ENCODE measurements at regions not wholly inside any gene's neighbourhood (a gene's known extent, or its start where the extent isn't known, plus 50 kb on each side); places are given as distances from the start of the nearest gene placed in this dataset.

- DNase-seq (ENCODE audit: low read depth): no peak
- no peak for TF ChIP-seq CTCF (IDR thresholded peaks at IDR 0.05; ENCODE audit: low read length, missing control alignments)
- no peak overlapping the region for H3K4me3 ChIP-seq (replicated peaks; ENCODE audit: low read depth, low read length)
Observed at GRCh38 chr20:16113736-16114135, 459.5 kb downstream of the KIF16B start.

- TF ChIP-seq CTCF (IDR thresholded peaks at IDR 0.05; ENCODE audit: low read length, missing control alignments): no peak
- no peak for DNase-seq (ENCODE audit: low read depth)
- no peak overlapping the region for H3K4me3 ChIP-seq (replicated peaks; ENCODE audit: low read depth, low read length)
Observed at GRCh38 chr20:16111852-16112412, 461.3 kb downstream of the KIF16B start.

DNA sequence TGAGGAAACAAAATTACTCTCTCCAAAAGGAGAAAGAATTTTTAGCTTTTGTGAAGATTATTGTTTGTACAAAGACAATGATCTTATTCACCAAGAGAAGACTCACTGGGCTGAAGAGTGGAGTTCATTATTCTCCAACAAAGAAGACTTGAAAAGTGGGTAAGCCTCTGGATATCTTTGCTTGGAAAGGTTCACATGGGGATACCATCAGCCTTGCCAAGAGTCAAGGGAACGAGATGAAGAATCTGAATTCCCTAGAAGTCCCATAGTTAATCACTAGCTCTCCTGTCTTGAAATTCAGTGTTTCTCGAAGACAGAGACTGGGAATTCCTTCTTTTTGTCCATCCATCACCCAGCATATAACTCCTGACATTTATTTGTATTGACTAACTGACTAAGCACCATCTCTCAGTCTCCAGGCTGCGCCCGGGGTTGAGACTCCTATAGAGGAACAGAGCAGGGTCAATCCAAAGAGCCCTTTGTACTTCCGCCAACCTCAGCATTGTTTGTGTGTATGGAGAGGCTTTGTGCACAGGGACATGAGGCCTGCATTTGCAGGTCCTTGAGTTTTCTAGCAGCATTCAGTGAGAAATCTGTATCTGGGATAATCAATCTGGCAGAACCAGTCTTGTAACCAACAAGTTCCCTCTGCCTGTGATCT, 461.9 kb downstream of the KIF16B start:
- DNase-seq (ENCODE audit: low read depth): no peak
- no peak for TF ChIP-seq CTCF (IDR thresholded peaks at IDR 0.05; ENCODE audit: low read length, missing control alignments)
- no peak overlapping the region for H3K4me3 ChIP-seq (replicated peaks; ENCODE audit: low read depth, low read length)

DNA sequence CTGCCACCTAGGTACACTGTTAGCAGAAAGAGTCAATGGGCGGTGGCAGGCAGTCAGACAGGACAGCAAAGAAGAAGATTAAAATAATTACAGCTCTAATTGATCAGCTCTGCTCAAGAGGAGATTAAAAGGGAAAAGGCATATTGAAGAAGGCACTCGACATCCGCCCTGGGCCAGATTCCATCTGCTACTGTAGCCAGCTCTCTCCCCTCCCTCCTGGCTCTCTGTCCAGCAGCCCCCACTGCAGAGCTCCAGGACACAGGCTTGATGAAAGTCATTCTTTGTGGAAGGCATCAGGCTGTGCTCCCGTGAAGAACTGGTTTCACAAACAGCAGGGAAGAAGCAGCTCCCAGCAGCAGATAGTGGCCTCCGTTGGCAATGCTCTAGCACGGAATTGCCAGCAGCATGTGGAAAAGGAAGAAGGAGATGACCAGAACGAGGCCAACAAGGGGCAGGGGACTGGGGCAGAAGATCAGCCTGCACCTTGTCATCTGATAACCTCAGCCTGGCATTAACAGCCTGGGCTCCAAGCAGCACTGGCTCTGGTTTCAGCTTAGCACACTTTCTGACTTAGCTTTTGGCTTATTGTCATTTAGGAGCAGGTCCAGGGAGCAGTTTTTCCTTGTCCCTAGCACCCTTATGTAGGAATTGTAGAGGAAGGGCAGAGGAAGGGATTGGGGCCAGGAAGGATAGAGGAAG, 465.9 kb downstream of the KIF16B start:
- TF ChIP-seq CTCF (IDR thresholded peaks at IDR 0.05; ENCODE audit: low read length, missing control alignments): no peak
- no peak overlapping the region for H3K4me3 ChIP-seq (replicated peaks; ENCODE audit: low read depth, low read length)
- DNase-seq (ENCODE audit: low read depth): no peak

DNA sequence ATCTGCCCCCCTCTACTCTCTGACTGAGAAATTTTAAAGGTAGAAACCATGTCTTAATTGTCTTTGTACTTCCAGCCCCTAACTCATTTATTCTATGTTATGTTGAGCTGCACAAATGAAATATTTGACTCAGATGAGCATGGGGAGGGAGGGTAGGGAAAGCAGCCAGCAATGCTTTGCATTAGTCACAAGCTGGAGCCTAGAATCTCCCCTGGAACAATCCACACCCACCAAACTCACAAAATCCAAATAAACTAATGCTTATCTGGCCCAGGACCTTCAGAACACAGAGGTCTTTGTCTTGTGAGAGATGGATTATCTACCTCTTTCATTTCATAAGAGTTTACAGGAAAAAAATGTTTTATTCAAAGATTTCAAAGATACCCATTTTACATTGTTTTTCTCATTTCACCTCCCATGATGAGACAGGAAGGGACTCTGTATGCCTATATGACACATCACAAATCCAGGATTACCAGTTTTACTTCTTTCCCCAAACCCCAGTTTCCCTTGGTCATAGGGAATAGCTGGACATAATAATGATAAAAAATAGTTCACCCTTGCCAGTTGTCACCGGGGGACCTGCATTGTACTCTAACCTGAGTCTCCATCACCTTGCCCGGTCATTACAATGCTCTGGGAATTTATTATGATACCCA, 466.9 kb downstream of the KIF16B start:
- TF ChIP-seq CTCF (IDR thresholded peaks at IDR 0.05; ENCODE audit: low read length, missing control alignments): no peak
- no peak for DNase-seq (ENCODE audit: low read depth)
- H3K4me3 ChIP-seq (replicated peaks; ENCODE audit: low read depth, low read length): no peak overlapping the region

- no peak overlapping the region for H3K4me3 ChIP-seq (replicated peaks; ENCODE audit: low read depth, low read length)
- no peak for TF ChIP-seq CTCF (IDR thresholded peaks at IDR 0.05; ENCODE audit: low read length, missing control alignments)
- DNase-seq (ENCODE audit: low read depth): no peak
Observed at GRCh38 chr20:16104783-16105182, 468.5 kb downstream of the KIF16B start.
